K562 (cell line): ENCODE measurements at regions not wholly inside any gene's neighbourhood (a gene's known extent, or its start where the extent isn't known, plus 50 kb on each side); places are given as distances from the start of the nearest gene placed in this dataset.

Source experiments
- ATAC-seq: fragments of 200-7000 bp; cut with Tn5 transposase; 3 replicates; pipeline ENCODE4 v1.9.1; 2020; ENCODE audit warnings: moderate library complexity
- BruUV-seq: library from RNA; stranded (reverse); fragments of 400-500 nt; replicated peaks from 2 replicates; lab custom pipeline; 2021; lab: Mats Ljungman, UMichigan
- CTCF ChIA-PET: fragments of 300-600 bp; formaldehyde crosslinking; extraction: SDS; loops from one replicate; lab custom pipeline; 2021; ENCODE audit warnings: low intra/inter-chr PET ratio; lab: Yijun Ruan, JAX
- POLR2A ChIA-PET: fragments of 300-600, 350-650 bp; sonication (Branson Sonifier 250); formaldehyde crosslinking; extraction: SDS; loops from one replicate; lab custom pipeline; 2021; ENCODE audit warnings: antibody characterized with exemption, inconsistent platforms; lab: Yijun Ruan, JAX
- DNase-seq, 4 experiments: peaks; one replicate each; pipeline versions ENCODE4 v3.0.0 to v3.0.0-alpha.2; 2011 to 2018; ENCODE audit warnings: low spot score in 3 of 4, mixed read lengths in 3 of 4; ENCODE audit errors: extremely low read depth in 1 of 4
- FAIRE-seq: peaks from 2 replicates; lab custom pipeline; 2011; peaks lifted over from hg19 to GRCh38; lab: Jason Lieb, UNC
- H2AFZ ChIP-seq: 2 replicates; pipeline ENCODE4 v1.6.0; 2011; ENCODE audit warnings: low read depth, low read length, control low read depth, inconsistent platforms
- H3K27ac ChIP-seq: fragments of 200-600 bp; 3 replicates; pipeline ENCODE4 v1.8.0; 2011; ENCODE audit warnings: low read depth, mild to moderate bottlenecking, control low read depth, inconsistent platforms, low read length, moderate library complexity, mixed read lengths; ENCODE audit errors: extremely low read depth
- H3K27me3 ChIP-seq, 2 experiments: fragments of 300-600 bp in 1 of 2; 2 replicates in 1 of 2; 3 replicates in 1 of 2; pipeline versions ENCODE4 v1.6.0 to v1.8.0; 2011; ENCODE audit warnings: inconsistent platforms in 2 of 2, low read length in 2 of 2, mild to moderate bottlenecking in 1 of 2, mixed read lengths in 1 of 2, moderate library complexity in 1 of 2; ENCODE audit not compliant: control insufficient read depth in 2 of 2, insufficient read depth in 2 of 2
- H3K36me3 ChIP-seq: fragments of 300-600 bp; 3 replicates; pipeline ENCODE4 v1.8.0; 2011; ENCODE audit warnings: mild to moderate bottlenecking, low read length, inconsistent platforms; ENCODE audit not compliant: control insufficient read depth, insufficient read depth
- H3K4me1 ChIP-seq, 2 experiments: fragments of 200-600 bp in 1 of 2; replicated peaks in 1 of 2; 2 replicates in 1 of 2; 3 replicates in 1 of 2; pipeline versions ENCODE4 v1.5.1 to v1.8.0; 2011; ENCODE audit warnings: inconsistent platforms in 2 of 2, low read length in 2 of 2, mild to moderate bottlenecking in 1 of 2, mixed read lengths in 1 of 2, moderate library complexity in 1 of 2; ENCODE audit not compliant: control insufficient read depth in 2 of 2, insufficient read depth in 2 of 2
- H3K4me2 ChIP-seq: 2 replicates; pipeline ENCODE4 v1.6.1; 2011; ENCODE audit warnings: low read length, control low read depth, inconsistent platforms, mixed read lengths; ENCODE audit not compliant: insufficient read depth
- H3K4me3 ChIP-seq: fragments of 200-600 bp; sonication (generic), shearing (Covaris generic); 2 replicates; pipeline ENCODE4 v1.5.1; 2016; ENCODE audit warnings: control low read depth, inconsistent platforms
- H3K79me2 ChIP-seq: fragments of 200-600 bp; 3 replicates; pipeline ENCODE4 v1.8.0; 2011; ENCODE audit warnings: low read length, inconsistent platforms; ENCODE audit not compliant: control insufficient read depth, insufficient read depth
- H3K9ac ChIP-seq, 2 experiments: 2 replicates each; pipeline versions ENCODE4 v1.6.0 to v1.6.1; 2011; ENCODE audit warnings: low read depth in 2 of 2, low read length in 2 of 2, control low read depth in 1 of 2, inconsistent platforms in 1 of 2, mild to moderate bottlenecking in 1 of 2, mixed read lengths in 1 of 2; ENCODE audit not compliant: insufficient read depth in 1 of 2
- H3K9me1 ChIP-seq: one replicate; pipeline ENCODE4 v1.6.0; 2011; ENCODE audit warnings: inconsistent platforms, mild to moderate bottlenecking, low read length, moderate library complexity; ENCODE audit not compliant: control insufficient read depth, insufficient read depth
- H3K9me3 ChIP-seq: replicated peaks from 2 replicates; pipeline ENCODE4 v1.5.1; 2011; ENCODE audit warnings: low read depth, low read length, inconsistent platforms; ENCODE audit not compliant: control insufficient read depth, insufficient read depth
- H4K20me1 ChIP-seq: replicated peaks from 2 replicates; pipeline ENCODE4 v1.6.1; 2011; ENCODE audit warnings: low read length, inconsistent platforms, mixed read lengths; ENCODE audit not compliant: control insufficient read depth, insufficient read depth
- BHLHE40 ChIP-seq: IDR thresholded peaks from 2 replicates; pipeline ENCODE4 v1.6.1; 2011; ENCODE audit warnings: low read length, improper control_type of control experiment
- CXXC5 ChIP-seq: fragments of 250-450 bp; sonication (Bioruptor Pico); IDR thresholded peaks from 2 replicates; pipeline ENCODE4 v1.8.0; 2022; ENCODE audit warnings: inconsistent platforms, mild to moderate bottlenecking, moderate library complexity
- DACH1 ChIP-seq: fragments of 450-650 bp; IDR thresholded peaks from 2 replicates; pipeline ENCODE4 v1.6.1; 2018; ENCODE audit not compliant: partially characterized antibody
- E2F3 ChIP-seq: fragments of 250-450 bp; sonication (Bioruptor Pico); IDR thresholded peaks from 2 replicates; pipeline ENCODE4 v1.4.0; 2020; ENCODE audit warnings: mild to moderate bottlenecking
- FOS ChIP-seq: IDR thresholded peaks from 3 replicates; pipeline ENCODE4 v1.6.1; 2011; ENCODE audit not compliant: insufficient read length; ENCODE audit errors: extremely low read depth
- FUS ChIP-seq: fragments of 200-400 bp; formaldehyde crosslinking; optimal IDR thresholded peaks from 2 replicates; pipeline ENCODE3; 2017; ENCODE audit warnings: low read depth, low read length
- MEF2A ChIP-seq: IDR thresholded peaks from 2 replicates; pipeline ENCODE4 v1.6.1; 2011; ENCODE audit warnings: low read depth, mild to moderate bottlenecking, low read length, moderate library complexity; ENCODE audit not compliant: control insufficient read depth
- NRF1 ChIP-seq, 2 experiments: fragments of 450-650 bp; IDR thresholded peaks in 1 of 2; conservative IDR thresholded peaks in 1 of 2; 2 replicates each; pipeline ENCODE4 v1.6.1; 2014; ENCODE audit warnings: mild to moderate bottlenecking in 2 of 2
- SMAD4 ChIP-seq: fragments of 250-450 bp; sonication (Bioruptor Pico); conservative IDR thresholded peaks from 2 replicates; pipeline ENCODE4 v1.8.0; 2021; ENCODE audit warnings: inconsistent platforms, mild to moderate bottlenecking, moderate library complexity
- SMARCC2 ChIP-seq: fragments of 450-650 bp; IDR thresholded peaks from 2 replicates; pipeline ENCODE4 v1.6.1; 2017; ENCODE audit warnings: antibody characterized with exemption, moderate library complexity, mild to moderate bottlenecking, low read depth
- SMARCE1 ChIP-seq: fragments of 450-650 bp; IDR thresholded peaks from 2 replicates; pipeline ENCODE4 v1.7.1; 2016; ENCODE audit warnings: mild to moderate bottlenecking
- TEAD4 ChIP-seq, 2 experiments: sonication (generic) in 1 of 2; formaldehyde crosslinking in 1 of 2; IDR thresholded peaks; 2 replicates each; pipeline versions ENCODE4 v1.6.1 to v1.8.0; 2012 to 2022; ENCODE audit warnings: borderline replicate concordance in 1 of 2, inconsistent platforms in 1 of 2, low read length in 1 of 2, mild to moderate bottlenecking in 1 of 2, missing genetic modification reagents in 1 of 2
- THRAP3 ChIP-seq: fragments of 450-650 bp; IDR thresholded peaks from 2 replicates; pipeline ENCODE4 v1.6.1; 2016; ENCODE audit warnings: mild to moderate bottlenecking, inconsistent platforms, borderline replicate concordance
- USF2 ChIP-seq: sonication (generic); formaldehyde crosslinking; IDR thresholded peaks from 2 replicates; pipeline ENCODE4 v1.5.0; 2020; ENCODE audit warnings: missing genetic modification reagents
- ZBTB11 ChIP-seq, 3 experiments: fragments of 200-800 bp in 1 of 3; fragments of 250-450 bp in 1 of 3; fragments of 450-650 bp in 1 of 3; sonication (Bioruptor Pico) in 1 of 3; sonication (Bioruptor generic) in 1 of 3; formaldehyde crosslinking in 1 of 3; IDR thresholded peaks; 2 replicates each; pipeline versions ENCODE4 v1.6.1 to v1.8.0; 2016 to 2022; ENCODE audit warnings: mild to moderate bottlenecking in 2 of 3, missing genetic modification characterization in 2 of 3, missing compliant biosample characterization in 1 of 3, moderate library complexity in 1 of 3
- ZBTB17 ChIP-seq: fragments of 450-650 bp; formaldehyde crosslinking; IDR thresholded peaks from 2 replicates; pipeline ENCODE4 v1.4.0; 2020; ENCODE audit warnings: mild to moderate bottlenecking
- WGBS: fragments of 100-300 bp; shearing (Covaris generic); methylation state at CpG from one replicate; pipeline ENCODE4 v1.1.6; 2016; ENCODE audit warnings: low coverage, mixed read lengths; ENCODE audit not compliant: insufficient coverage; ENCODE audit errors: missing lambda C conversion rate; 5-methylcytosine and 5-hydroxymethylcytosine counted together
- in situ Hi-C: fragments of 300-500 bp; cut with MboI; formaldehyde crosslinking; loops from 4 replicates; pipeline ENCODE4 v1.15.0; 2018; ENCODE audit warnings: inconsistent platforms, mixed read lengths
- intact Hi-C: fragments of 100-400 bp; cut with micrococcal nuclease; formaldehyde crosslinking; loops from 2 replicates; pipeline ENCODE4 v1.14.2; 2022
- TF ChIP-seq, protein P1 (sequence below), 2 experiments: fragments of 450-650 bp; conservative IDR thresholded peaks; 2 replicates each; pipeline ENCODE4 v1.6.1; 2017; ENCODE audit warnings: mild to moderate bottlenecking in 2 of 2, moderate library complexity in 2 of 2

- ATAC-seq, result peak; percentile 62
- Histone ChIP-seq H3K79me2 (no peaks in the 10 kb centered on the region), H3K4me3 (no peak overlapping the region), H2AFZ (peak overlapping the region; percentile 61; the same call in 1 of the 2 replicates), H3K36me3 (no peaks in the 10 kb centered on the region), H3K9me3 (no peaks in the 10 kb centered on the region), H3K9ac (peak overlapping the region in 1 of 2 experiments; percentile 68; a peak in 1 of 4 replicates), H3K9me1 (no peaks in the 10 kb centered on the region), H4K20me1 (no peaks in the 10 kb centered on the region), H3K4me1 (peaks cover 4 to 17% of the 10 kb centered on the region in 2 experiments), H3K27me3 (peaks cover 0 to 5% of the 10 kb centered on the region in 2 experiments; a peak in 2 of 5 replicates), H3K27ac (no peak overlapping the region), H3K4me2 (peak overlapping the region; percentile 9)
- CTCF ChIA-PET, result no interaction called here
- POLR2A ChIA-PET, result interaction anchor here (0.6 to 1.2 kb wide), 3 partner anchors 9 to 45 kb away, joined by 3 to 4 read pairs (median 3); no protein-coding TSS in a partner anchor
- DNase-seq, result peak in 2 of 4 experiments; percentile 37 to 55
- peak; percentile 71 for FAIRE-seq
- intact Hi-C loops, result no loop called here
- 8% methylated on average over 12 of the region's 12 CpGs for WGBS
- no TSS peak for BruUV-seq
- in situ Hi-C loops, result no loop called here
- TF ChIP-seq USF2 (no peak), SMAD4 (0 out of 2 replicates have a peak, but pooled peaks have one; percentile 21), ZBTB11 (CRISPR knock-in tag; IDR thresholded peaks at IDR 0.05) (peak in 1 of 3 experiments; percentile 50; a peak in 1 of 6 replicates), MEF2A (0 out of 2 replicates have a peak, but pooled peaks have one; percentile 25), CXXC5 (0 out of 2 replicates have a peak, but pooled peaks have one; percentile 16), BHLHE40 (peak; percentile 31; the same call in 1 of the 2 replicates), NRF1 (conservative IDR thresholded peaks at IDR 0.05 in 1 of 2, IDR thresholded peaks at IDR 0.05 in 1 of 2) (no peak), FOS (peak; percentile 6), TEAD4 (IDR thresholded peaks at IDR 0.05; ENCODE audit: low read length) (peak; percentile 69), TEAD4 (CRISPR knock-in tag; IDR thresholded peaks at IDR 0.05; ENCODE audit: borderline replicate concordance) (no peak), THRAP3 (no peak), SMARCE1 (peak; percentile 77), ZBTB17 (CRISPR knock-in tag) (0 out of 2 replicates have a peak, but pooled peaks have one; percentile 16), E2F3 (CRISPR knock-in tag) (no peak), FUS (no peak), DACH1 (peak; percentile 71), SMARCC2 (peak; percentile 52; the same call in 1 of the 2 replicates)
- TF ChIP-seq, protein P1, sequence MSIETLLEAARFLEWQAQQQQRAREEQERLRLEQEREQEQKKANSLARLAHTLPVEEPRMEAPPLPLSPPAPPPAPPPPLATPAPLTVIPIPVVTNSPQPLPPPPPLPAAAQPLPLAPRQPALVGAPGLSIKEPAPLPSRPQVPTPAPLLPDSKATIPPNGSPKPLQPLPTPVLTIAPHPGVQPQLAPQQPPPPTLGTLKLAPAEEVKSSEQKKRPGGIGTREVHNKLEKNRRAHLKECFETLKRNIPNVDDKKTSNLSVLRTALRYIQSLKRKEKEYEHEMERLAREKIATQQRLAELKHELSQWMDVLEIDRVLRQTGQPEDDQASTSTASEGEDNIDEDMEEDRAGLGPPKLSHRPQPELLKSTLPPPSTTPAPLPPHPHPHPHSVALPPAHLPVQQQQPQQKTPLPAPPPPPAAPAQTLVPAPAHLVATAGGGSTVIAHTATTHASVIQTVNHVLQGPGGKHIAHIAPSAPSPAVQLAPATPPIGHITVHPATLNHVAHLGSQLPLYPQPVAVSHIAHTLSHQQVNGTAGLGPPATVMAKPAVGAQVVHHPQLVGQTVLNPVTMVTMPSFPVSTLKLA (conservative IDR thresholded peaks at IDR 0.05), result peak in 1 of 2 experiments; percentile 23; a peak in 1 of 4 replicates
These were observed 103.3 kb upstream of the NCK2 start for GRCh38 chr2:105641389-105641811.
